PC-3 (cell line): ENCODE measurements at regions not wholly inside any gene's neighbourhood (a gene's known extent, or its start where the extent isn't known, plus 50 kb on each side); places are given as distances from the start of the nearest gene placed in this dataset.

Experiments used
- ATAC-seq: fragments of 200-7000 bp; cut with Tn5 transposase; 2 replicates; pipeline ENCODE4 v1.9.1; 2020; ENCODE audit warnings: mild to moderate bottlenecking, moderate library complexity
- BruUV-seq: library from RNA; stranded (reverse); fragments of 400-500 nt; replicated peaks from 2 replicates; lab custom pipeline; 2021; lab: Mats Ljungman, UMichigan
- CTCF ChIA-PET: fragments of 300-600 bp; sonication (Branson Sonifier 250); formaldehyde crosslinking; loops from one replicate; lab custom pipeline; 2022; ENCODE audit warnings: antibody characterized with exemption; lab: Charles Lee
- POLR2A ChIA-PET: fragments of 300-600 bp; sonication (Branson Sonifier 250); formaldehyde crosslinking; loops from one replicate; lab custom pipeline; 2022; ENCODE audit warnings: antibody characterized with exemption; ENCODE audit not compliant: unreplicated experiment; lab: Charles Lee
- DNase-seq: peaks from one replicate; pipeline ENCODE4 v3.0.0-alpha.2; 2015
- H2AFZ ChIP-seq: fragments of 300-600 bp; sonication (generic); 2 replicates; pipeline ENCODE4 v1.6.0; 2016; ENCODE audit warnings: antibody characterized with exemption, low read length
- H3F3A ChIP-seq: fragments of 300-600 bp; sonication (generic); one replicate; pipeline ENCODE4 v1.6.0; 2017; ENCODE audit warnings: antibody characterized with exemption, low read length, control low read depth, mild to moderate bottlenecking; ENCODE audit not compliant: unreplicated experiment
- H3K27ac ChIP-seq: fragments of 300-600 bp; sonication (generic); 2 replicates; pipeline ENCODE4 v1.5.1; 2016; ENCODE audit warnings: mild to moderate bottlenecking, low read length
- H3K27me3 ChIP-seq: fragments of 300-600 bp; sonication (generic); 2 replicates; pipeline ENCODE4 v1.6.1; 2016; ENCODE audit warnings: low read length, mixed read lengths
- H3K36me3 ChIP-seq: fragments of 300-600 bp; sonication (generic); 2 replicates; pipeline ENCODE4 v1.6.1; 2016; ENCODE audit warnings: low read depth, mixed run types, low read length, mixed read lengths
- H3K4me1 ChIP-seq: fragments of 300-600 bp; sonication (generic); 2 replicates; pipeline ENCODE4 v1.5.1; 2016; ENCODE audit warnings: low read length; ENCODE audit not compliant: insufficient read depth
- H3K4me2 ChIP-seq: fragments of 300-600 bp; sonication (generic); 2 replicates; pipeline ENCODE4 v1.6.0; 2016; ENCODE audit warnings: low read length
- H3K4me3 ChIP-seq: fragments of 300-600 bp; sonication (generic); 2 replicates; pipeline ENCODE4 v1.5.1; 2016; ENCODE audit warnings: mild to moderate bottlenecking, low read length, mixed read lengths
- H3K79me2 ChIP-seq: fragments of 300-600 bp; sonication (generic); 2 replicates; pipeline ENCODE4 v1.6.1; 2017; ENCODE audit warnings: low read length, mixed read lengths
- H3K9ac ChIP-seq: fragments of 300-600 bp; sonication (generic); 2 replicates; pipeline ENCODE4 v1.6.0; 2016; ENCODE audit warnings: mild to moderate bottlenecking, low read length
- H3K9me2 ChIP-seq: fragments of 300-600 bp; sonication (generic); replicated peaks from 2 replicates; pipeline ENCODE4 v1.6.1; 2016; ENCODE audit warnings: mixed run types, low read length, mixed read lengths
- H3K9me3 ChIP-seq: fragments of 300-600 bp; sonication (generic); 2 replicates; pipeline ENCODE4 v1.6.1; 2016; ENCODE audit warnings: low read length, mixed read lengths
- H4K20me1 ChIP-seq: fragments of 300-600 bp; sonication (generic); 2 replicates; pipeline ENCODE4 v1.6.1; 2016; ENCODE audit warnings: low read length, mixed read lengths
- EZH2 ChIP-seq: fragments of 300-600 bp; sonication (generic); IDR thresholded peaks from one replicate; pipeline ENCODE4 v1.6.1; 2017; ENCODE audit warnings: antibody characterized with exemption, mild to moderate bottlenecking, low read length; ENCODE audit not compliant: unreplicated experiment
- EZH2phosphoT487 ChIP-seq: fragments of 300-600 bp; sonication (generic); IDR thresholded peaks from 2 replicates; pipeline ENCODE4 v1.6.1; 2018; ENCODE audit warnings: mild to moderate bottlenecking, antibody characterized with exemption, low read length, borderline replicate concordance
- intact Hi-C: fragments of 100-400 bp; cut with micrococcal nuclease; formaldehyde crosslinking; loops from 2 replicates; pipeline ENCODE4 v1.9.0; 2023
- TF ChIP-seq, protein P1 (sequence below): fragments of 300-600 bp; sonication (generic); conservative IDR thresholded peaks from 2 replicates; pipeline ENCODE4 v1.5.1; 2017; ENCODE audit warnings: antibody characterized with exemption, low read depth, mild to moderate bottlenecking, low read length

DNA sequence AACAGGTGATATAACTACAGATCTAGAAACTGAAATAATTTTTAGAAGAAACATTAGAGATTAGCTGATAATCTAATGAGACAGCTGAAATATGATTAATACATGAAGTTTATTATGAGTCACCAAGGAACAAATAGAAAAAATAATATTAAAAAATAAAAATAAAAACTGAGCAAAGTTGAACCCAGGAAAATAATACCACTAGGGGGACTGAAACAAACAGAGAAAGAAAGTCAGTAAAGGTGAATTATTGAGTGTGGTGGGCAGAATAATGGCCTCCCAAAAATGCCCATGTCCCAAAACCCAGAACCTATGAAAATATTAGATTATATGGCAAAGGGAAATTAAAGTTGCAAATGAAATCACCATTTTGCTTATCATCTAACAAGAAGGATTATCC lies 820.7 kb upstream of the INTU start:
- Histone ChIP-seq H3K9me3 (no peaks in the 10 kb centered on the region), H3K4me2 (no peak overlapping the region), H4K20me1 (no peaks in the 10 kb centered on the region), H3K36me3 (no peaks in the 10 kb centered on the region), H3K27ac (no peak overlapping the region), H3F3A (no peaks in the 10 kb centered on the region), H3K9ac (no peak overlapping the region), H3K79me2 (no peaks in the 10 kb centered on the region), H2AFZ (no peak overlapping the region), H3K9me2 (no peaks in the 10 kb centered on the region), H3K27me3 (no peaks in the 10 kb centered on the region), H3K4me1 (no peaks in the 10 kb centered on the region), H3K4me3 (no peak overlapping the region)
- no peak for TF ChIP-seq EZH2
- no peak for TF ChIP-seq EZH2phosphoT487
- TF ChIP-seq, protein P1, sequence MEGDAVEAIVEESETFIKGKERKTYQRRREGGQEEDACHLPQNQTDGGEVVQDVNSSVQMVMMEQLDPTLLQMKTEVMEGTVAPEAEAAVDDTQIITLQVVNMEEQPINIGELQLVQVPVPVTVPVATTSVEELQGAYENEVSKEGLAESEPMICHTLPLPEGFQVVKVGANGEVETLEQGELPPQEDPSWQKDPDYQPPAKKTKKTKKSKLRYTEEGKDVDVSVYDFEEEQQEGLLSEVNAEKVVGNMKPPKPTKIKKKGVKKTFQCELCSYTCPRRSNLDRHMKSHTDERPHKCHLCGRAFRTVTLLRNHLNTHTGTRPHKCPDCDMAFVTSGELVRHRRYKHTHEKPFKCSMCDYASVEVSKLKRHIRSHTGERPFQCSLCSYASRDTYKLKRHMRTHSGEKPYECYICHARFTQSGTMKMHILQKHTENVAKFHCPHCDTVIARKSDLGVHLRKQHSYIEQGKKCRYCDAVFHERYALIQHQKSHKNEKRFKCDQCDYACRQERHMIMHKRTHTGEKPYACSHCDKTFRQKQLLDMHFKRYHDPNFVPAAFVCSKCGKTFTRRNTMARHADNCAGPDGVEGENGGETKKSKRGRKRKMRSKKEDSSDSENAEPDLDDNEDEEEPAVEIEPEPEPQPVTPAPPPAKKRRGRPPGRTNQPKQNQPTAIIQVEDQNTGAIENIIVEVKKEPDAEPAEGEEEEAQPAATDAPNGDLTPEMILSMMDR: no peak
- DNase-seq (no peak), ATAC-seq (no peak)
- POLR2A ChIA-PET: no interaction called here
- BruUV-seq: no TSS peak
- CTCF ChIA-PET: no interaction called here
- intact Hi-C loops: no loop called here

DNA sequence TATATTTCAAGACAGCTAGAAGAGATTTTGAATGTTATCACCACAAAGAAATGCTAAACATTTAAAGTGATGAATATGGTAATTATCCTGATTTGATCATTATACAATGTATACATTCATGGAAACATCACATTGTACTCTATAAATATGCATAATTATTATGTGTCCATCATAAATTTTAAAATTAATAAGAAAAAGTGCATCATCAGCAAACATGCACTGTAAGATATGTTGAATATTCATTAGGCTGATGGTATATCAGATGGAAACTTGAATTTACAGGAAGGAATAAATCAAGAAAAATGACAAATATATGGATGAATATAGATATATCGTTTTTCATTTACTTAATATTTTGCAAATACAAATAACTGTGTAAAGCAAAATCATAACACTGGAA lies 812.1 kb upstream of the INTU start:
- Histone ChIP-seq H3K9me2 (no peaks in the 10 kb centered on the region), H4K20me1 (no peaks in the 10 kb centered on the region), H3K27me3 (no peaks in the 10 kb centered on the region), H3K9ac (no peak overlapping the region), H3K9me3 (no peaks in the 10 kb centered on the region), H2AFZ (no peak overlapping the region), H3K79me2 (no peaks in the 10 kb centered on the region), H3K27ac (no peak overlapping the region), H3K4me2 (no peak overlapping the region), H3K36me3 (no peaks in the 10 kb centered on the region), H3F3A (no peaks in the 10 kb centered on the region), H3K4me1 (no peaks in the 10 kb centered on the region), H3K4me3 (no peak overlapping the region)
- ChIA-PET POLR2A (no interaction called here), CTCF (no interaction called here)
- intact Hi-C loops: no loop called here
- ATAC-seq: no peak
- BruUV-seq: no TSS peak
- DNase-seq: no peak
- TF ChIP-seq, protein P1: no peak
- TF ChIP-seq EZH2phosphoT487 (no peak), EZH2 (no peak)

DNA sequence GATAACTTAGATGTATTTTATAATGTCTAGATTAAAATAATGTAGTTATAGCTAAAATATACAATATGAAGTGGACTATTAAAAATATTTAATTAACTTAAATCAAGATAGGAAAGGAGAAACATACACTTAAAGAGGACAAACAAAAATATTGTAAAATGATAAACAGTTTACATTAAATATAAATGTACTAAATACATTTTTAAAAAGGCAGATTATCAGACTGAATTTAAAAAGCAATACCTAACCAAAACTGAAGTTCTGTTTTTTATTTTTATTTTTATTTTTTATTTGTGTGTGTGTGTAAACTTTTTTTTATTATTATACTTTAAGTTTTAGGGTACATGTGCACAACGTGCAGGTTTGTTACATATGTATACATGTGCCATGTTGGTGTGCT lies 811.6 kb upstream of the INTU start:
- Histone ChIP-seq H3K27me3 (no peaks in the 10 kb centered on the region), H3K4me3 (no peak overlapping the region), H3K36me3 (no peaks in the 10 kb centered on the region), H3K4me2 (no peak overlapping the region), H3K4me1 (no peaks in the 10 kb centered on the region), H2AFZ (no peak overlapping the region), H3K9me3 (no peaks in the 10 kb centered on the region), H3K79me2 (no peaks in the 10 kb centered on the region), H3K9ac (no peak overlapping the region), H3K27ac (no peak overlapping the region), H3K9me2 (no peaks in the 10 kb centered on the region), H4K20me1 (no peaks in the 10 kb centered on the region), H3F3A (no peaks in the 10 kb centered on the region)
- no peak for DNase-seq
- ATAC-seq: no peak
- POLR2A ChIA-PET: no interaction called here
- no TSS peak for BruUV-seq
- intact Hi-C loops: no loop called here
- TF ChIP-seq EZH2 (no peak), EZH2phosphoT487 (no peak)
- TF ChIP-seq, protein P1: no peak
- CTCF ChIA-PET: no interaction called here
